ENCODE measurements at regions not wholly inside any gene's neighbourhood (a gene's known extent, or its start where the extent isn't known, plus 50 kb on each side); places are given as distances from the start of the nearest gene placed in this dataset.
A peak's percentile ranks its signal among the peaks of the same experiment; 100 is the strongest.

DNA sequence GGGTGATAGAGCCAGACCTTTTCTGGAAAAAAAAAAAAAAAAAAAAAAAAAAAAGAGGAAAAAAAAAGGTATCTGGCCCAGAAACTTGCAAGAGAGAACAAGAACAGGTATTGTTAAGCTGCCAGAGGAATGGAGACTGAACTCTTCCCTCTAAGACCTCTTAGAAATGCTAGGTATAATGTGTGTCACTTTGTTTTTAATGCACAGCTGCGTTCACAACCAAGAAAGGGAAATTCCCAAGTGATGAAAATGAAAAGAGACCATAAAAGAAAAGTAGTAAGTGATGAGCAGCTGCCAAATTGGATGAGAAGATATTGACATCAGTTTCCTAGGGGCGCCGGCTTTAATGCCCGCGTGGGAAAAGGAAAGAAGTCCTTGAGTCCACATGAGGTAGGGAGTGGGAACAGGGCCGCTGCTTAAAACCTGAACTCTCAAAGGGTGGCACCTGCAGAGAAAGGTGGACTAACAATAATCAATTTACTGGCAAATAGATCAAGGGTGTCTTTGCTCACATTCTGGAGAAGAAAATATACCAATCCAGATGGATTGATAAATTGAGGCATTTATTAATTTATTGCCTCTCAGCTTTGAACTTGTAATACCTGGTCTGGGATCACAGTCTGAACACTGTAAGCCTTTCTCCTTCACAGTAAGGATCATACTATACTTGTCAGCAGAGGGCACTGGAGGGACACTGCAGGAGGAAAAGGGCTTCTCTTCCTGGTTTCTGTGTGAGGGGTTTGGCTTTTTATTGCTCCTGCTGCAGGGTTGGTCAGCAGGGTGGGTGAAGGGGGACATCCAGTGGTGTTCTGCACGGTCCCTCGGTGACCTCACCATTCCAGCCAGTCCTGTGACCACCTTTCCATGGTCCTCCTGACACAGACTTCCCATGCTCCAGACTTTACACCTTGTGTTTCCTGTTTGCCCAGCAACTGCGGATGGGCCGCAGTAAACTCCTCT lies 131.6 kb downstream of the AQP9 start:
- DNase-seq (ENCODE audit: extremely low spot score, insufficient read length, low read depth) (peak; percentile 12), FAIRE-seq (peak; percentile 74)

DNA sequence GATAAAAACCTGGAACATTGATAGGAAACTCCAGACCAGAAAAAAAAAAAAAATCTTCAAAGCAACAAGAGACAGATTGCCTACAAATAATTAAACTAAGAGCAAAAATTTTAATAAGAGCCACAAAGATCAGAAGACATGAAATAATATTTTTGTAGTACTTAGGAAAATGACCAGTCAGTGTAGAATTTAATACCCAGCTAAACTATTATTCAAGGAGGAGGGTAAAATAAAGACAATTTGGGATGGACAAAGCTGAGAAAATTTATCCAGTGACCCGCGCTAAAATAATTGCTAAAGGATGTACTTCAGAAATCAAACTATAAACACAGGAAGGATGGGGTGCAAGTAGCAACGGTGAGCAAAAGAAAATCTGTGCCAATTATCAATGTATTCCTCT lies 133.2 kb downstream of the AQP9 start:
- FAIRE-seq (no peak), DNase-seq (ENCODE audit: extremely low spot score, insufficient read length, low read depth) (no peak)

DNA sequence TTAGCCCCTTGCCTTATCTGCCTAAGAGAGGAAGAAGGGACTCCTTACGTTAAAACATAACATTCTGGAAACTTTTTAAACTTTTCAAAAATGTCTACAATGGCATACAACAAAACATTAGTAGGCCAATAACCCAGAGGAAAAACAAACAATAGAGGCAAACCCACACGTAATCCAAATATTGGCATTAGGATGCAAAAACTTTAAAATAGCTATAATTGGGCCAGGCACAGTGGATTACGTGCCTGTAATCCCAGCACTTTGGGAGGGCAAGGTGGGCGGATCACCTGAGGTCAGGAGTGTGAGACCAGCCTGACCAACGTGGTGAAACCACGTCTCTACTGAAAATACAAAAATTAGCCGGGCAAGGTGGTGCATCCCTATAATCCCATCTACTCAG lies 134.9 kb downstream of the AQP9 start:
- DNase-seq (ENCODE audit: extremely low spot score, insufficient read length, low read depth) = no peak
- no peak for FAIRE-seq

DNA sequence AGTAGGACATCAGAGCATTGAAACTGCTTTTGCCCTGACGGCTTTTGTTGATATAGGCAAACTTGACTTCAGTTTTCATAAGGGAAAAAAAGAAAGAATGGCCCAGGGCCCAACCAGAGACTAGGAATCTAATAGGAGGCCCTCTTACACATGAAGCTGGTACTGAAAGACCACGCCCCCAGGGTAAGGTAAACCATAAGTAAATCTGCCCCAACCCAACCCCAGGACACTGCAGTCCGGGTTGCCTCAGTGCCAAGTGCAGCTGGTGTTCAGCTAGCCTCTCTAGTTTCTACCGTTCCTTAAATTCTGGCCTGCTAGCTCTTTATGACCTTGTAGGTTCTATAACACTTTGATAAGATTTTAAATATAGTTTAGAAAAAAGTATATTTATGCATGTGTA lies 136.7 kb downstream of the AQP9 start:
- FAIRE-seq (no peak), DNase-seq (ENCODE audit: extremely low spot score, insufficient read length, low read depth) (no peak)

DNA sequence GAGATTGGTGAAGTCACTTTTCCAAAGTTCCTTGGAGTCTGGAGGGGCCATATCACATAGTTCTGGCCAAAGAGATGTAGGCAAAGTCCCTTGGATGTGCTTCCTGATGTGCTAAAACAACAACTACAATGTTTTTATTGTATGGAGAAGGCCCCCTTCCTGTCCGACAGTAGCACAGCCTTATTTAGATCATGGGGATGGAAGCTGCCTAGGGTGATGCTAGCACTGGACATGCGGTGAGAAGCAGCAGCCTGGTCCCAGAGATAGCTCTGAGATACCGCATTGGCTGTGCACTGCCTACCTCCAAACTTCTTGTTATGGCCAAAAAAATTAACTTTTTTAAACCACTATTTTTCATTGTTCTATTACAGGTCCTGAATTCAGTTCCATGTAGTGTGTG lies 137.6 kb downstream of the AQP9 start:
- FAIRE-seq (no peak), DNase-seq (ENCODE audit: extremely low spot score, insufficient read length, low read depth) (no peak)

DNA sequence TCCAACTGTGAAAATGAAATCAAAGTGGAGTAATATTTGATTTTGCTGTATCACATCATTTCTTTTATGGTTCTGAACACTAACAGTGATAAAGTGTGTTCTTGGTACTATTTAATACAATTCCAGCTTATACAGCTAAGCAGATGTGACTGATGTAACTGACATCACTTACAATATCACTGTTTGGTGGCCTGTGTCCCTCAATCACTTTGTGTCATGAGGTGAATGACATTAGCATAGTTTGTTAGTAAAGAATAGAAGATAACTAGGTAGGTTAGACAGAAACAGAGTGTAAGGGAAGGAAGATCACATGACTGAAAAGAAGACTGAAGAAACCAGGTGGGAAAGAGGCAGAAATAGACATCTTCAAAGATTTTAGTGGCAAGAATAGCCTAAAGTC lies 138.7 kb downstream of the AQP9 start:
- FAIRE-seq = no peak
- DNase-seq (ENCODE audit: extremely low spot score, insufficient read length, low read depth) = no peak

DNA sequence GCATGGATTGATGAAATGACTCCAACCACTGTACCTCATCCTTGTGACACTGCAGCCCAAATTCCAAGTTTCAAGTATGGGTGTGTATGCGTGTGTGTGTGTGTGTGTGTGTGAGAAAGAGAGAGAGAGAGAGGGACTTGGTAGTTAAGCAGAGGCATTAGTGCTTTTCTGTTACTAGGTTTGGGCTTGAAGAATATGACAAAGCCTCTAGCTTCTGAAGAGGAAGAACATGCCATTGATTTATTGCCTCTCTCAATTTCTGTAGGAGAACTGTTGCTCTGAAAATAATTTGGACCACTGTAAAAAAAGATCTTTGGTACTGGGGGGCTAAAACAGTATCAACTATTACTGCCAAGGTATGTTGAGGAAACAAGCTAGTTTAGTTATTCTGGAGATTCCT lies 139.2 kb downstream of the AQP9 start:
- no peak for DNase-seq (ENCODE audit: extremely low spot score, insufficient read length, low read depth)
- no peak for FAIRE-seq

DNA sequence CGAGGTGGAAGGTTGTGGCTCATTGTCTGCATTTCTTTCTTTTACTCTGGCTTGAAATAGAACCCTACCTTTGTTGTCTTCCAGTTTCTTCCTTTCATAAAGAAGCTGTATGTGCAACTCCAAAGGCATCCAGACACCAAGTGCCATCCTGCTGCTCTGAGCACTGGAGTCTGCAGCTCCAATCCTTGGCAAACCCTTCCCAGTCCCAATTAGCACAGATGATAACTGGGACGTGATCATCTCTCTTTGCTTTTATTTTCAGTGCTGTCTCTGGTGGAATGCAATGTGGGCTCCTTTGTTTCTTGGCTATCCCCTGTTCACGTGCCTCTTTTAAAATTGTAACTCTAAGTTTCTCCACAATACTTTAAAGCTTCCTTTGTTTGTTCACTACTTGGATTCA lies 140.9 kb downstream of the AQP9 start:
- DNase-seq (ENCODE audit: extremely low spot score, insufficient read length, low read depth) (no peak), FAIRE-seq (no peak)

DNA sequence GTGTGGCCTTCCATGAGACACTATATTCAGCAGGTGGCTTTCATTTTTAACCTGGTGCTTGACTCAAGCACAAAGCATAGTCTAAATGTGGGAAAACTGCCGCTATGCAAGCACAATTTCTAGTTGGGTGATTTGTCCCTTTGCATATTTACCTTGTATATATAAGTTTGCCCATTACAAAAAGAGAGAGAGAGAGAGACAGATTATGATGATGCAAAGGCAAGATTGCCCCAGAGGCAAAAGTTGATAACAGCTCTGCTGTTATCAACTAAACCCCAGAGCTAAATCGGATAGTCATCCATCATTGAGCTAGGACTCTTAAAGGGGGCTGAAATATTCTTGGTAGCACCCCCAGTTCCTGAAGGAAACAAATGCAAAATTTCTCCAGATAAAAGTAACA lies 141.5 kb downstream of the AQP9 start:
- no peak for DNase-seq (ENCODE audit: extremely low spot score, insufficient read length, low read depth)

DNA sequence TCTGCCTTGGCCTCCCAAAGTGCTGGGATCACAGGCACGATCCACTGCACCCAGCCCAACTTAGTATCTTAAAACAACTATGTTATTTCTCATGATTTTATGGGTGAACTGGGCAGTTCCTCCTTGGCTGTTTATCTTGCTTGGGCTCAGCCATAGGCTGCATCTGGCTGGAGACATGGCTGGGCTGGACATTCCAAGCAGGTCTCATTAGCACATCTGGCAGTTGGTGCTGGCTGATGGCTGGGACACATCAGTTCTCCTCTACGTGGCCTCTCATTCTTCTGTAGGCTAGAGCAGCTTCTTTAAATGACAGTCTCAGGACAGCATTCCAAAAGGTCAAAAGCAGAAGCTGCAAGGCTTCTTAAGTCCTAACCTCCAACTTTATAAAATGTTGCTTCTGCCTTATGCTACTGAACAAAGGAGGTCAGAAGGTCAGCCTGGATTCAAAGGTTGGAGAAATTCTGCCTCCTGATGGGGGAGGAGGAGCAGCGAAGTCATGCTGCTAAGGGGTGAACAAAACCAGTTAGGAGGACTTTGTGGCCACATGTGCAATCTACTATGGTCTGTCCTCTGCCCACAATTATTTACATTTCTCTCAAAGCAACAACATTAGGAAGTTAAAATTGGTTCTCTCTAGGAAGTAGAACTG lies 144.0 kb downstream of the AQP9 start:
- DNase-seq (ENCODE audit: extremely low spot score, insufficient read length, low read depth) (no peak), FAIRE-seq (no peak)

More for the DNA sequence above, 141.5 kb downstream of the AQP9 start:
- no peak for FAIRE-seq

DNA sequence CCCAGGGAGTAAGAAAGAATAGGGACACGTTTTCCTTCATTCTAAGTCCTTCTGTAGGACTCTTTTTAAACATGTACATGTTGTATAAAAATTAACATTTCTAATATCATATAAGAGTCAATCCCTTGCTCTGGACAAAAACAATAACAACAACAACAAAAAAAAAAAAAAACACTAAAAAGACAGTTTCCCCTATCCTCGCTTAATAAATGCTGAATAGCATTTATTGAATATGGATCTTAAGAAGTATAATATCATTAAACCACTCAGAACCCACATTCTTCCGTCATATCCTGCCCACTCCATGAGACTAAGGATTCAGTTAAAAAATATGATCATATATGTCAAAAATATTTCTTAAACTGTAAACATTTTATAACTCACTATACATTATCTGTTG lies 145.1 kb downstream of the AQP9 start:
- DNase-seq (ENCODE audit: extremely low spot score, insufficient read length, low read depth) = no peak

DNA sequence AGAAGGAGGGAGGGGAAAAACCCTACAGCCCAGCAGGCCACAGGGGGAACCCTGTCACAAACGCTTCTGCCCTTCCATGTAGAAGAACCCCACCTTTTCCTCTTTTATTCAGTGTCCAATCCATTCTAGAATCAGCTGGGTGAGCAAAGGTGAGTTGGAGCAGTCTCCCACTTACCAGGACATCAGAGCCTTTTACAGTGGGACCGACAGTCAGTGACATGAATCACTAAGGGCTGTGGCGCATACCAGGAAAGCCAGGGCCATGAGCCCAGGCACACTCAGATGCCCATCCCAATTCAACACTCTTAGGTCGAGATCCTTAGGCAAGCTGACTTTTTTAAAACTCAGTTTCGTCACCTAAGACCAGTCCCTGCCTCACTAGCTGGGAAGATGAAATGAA lies 146.1 kb downstream of the AQP9 start:
- FAIRE-seq = no peak
- no peak for DNase-seq (ENCODE audit: extremely low spot score, insufficient read length, low read depth)

More for the DNA sequence above, 145.1 kb downstream of the AQP9 start:
- FAIRE-seq = no peak

DNA sequence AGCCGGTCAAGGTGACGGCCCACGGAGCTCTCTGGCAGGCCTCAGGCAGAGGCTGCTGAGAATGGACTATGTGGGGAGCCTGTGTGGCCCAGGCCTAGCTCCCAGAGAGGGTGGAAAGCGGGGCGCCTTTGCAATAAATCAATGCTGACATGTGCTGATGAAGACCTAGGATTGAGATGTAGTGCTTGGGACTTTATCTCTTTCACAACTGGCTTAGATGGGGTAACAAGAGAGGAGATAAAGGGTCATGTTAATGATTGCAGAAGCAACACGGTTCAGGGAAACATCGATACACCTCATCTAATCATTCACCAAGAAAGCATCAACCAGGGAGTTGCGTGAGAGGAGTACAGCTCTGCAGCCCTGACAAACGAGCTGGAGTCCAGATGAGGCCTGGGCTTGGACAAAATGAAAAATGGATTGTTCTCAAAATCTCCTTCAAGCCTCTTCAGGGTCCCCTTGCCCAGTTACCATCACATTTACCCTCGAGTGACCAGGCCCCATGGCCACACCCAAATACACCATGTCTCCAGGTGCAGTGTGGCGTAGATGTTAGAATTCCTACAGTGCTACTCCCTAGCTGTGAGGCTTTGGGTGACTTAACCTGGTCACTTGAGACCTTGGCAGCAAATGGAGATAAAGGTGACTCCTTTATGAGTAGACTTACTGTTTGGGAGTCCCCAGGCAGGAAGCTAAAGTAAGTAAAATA lies 146.4 kb upstream of the LIPC start:
- no peak for DNase-seq (ENCODE audit: extremely low spot score, insufficient read length, low read depth)
- no peak for FAIRE-seq

DNA sequence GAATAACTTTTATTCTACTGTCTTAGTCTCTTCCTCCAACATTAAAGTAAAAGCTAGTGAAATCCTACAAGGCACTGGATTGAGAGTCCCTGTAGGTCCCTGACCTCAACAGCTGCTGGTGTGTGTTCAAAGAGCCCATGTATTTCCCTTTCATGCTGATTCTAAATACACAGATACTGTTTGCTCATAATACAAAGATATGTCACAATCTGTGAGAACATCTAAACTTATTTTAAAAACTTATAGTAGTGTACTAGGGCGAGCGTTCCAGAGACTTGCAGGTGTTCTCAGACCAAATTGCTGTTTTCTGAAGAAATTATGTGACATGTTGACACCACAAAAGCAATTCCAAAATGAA lies 145.9 kb upstream of the LIPC start:
- no peak for DNase-seq (ENCODE audit: extremely low spot score, insufficient read length, low read depth)
- FAIRE-seq = no peak

DNA sequence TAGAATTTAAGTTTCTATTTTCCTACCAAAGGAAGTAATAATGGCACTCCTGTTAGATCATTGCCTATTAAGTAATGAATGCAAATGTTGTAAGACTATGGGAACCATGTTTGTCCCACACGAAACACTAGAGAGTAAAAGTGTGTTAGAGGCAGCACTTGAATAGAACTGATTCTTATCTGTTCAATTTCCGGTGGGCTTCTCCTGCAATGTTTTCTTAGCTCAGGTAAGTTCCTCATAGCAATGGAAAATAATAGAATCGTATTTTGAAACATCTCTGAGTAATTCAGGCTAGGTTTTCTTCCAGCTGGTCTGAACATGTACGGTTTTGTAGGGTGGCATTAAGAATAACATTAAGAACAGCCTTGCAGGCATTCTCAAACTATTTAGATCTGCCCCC lies 145.3 kb upstream of the LIPC start:
- no peak for FAIRE-seq
- DNase-seq (ENCODE audit: extremely low spot score, insufficient read length, low read depth) = no peak

DNA sequence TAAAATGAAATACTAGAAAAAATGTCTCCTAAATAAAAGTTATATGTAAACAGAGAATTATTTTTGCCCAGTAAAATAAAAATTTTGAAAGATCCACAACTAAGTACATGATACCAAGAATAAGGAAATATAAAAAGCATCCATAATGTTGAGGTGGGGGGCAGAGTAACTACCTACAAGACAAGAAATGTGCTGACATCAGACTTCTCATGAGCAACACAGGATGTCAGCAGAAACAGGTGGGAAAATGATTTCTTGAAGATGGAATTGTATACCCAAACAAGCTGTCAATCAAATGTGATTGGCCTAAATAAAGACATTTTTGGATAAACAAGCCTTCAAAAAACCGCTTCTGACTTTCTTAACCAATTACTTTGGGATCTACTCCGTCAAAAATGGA lies 143.9 kb upstream of the LIPC start:
- FAIRE-seq (no peak), DNase-seq (ENCODE audit: extremely low spot score, insufficient read length, low read depth) (no peak)

DNA sequence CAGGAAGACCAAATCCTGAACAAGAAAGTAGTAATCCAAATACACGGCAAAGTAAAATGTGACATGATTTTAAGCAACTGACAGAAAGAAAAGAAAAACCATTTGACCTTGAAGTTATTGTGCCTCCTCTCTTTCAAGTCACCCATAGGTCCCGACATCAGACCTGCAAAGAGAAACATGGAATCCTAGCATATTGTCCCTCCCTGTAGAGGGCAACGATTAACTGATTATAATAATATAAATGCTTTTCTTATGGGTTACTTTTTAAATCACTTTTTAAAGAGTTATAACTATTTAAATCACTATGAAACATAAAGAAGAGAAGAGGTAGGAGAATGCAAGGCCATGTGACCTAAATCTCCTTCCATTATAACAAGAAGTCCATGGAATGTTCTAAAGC lies 143.2 kb upstream of the LIPC start:
- DNase-seq (ENCODE audit: extremely low spot score, insufficient read length, low read depth) = no peak
- no peak for FAIRE-seq

DNA sequence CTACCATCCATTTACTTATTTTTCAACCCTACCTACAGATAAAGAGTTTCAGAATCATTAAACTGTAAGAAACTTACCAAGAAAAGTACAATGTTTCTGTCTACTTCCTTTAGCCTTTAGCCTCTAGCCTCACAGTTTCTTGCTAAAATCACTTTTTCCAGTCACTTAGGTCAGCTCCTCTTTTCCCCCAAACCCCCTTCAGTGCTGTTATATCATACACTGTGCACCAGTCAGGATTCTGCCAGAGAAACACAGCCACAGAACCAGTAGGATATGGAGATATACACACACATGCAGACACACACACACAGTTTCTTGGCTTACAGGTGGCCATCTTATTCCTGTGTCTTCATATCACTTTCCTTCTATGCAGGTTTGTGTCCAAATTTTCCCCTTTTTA lies 139.9 kb upstream of the LIPC start:
- no peak for DNase-seq (ENCODE audit: extremely low spot score, insufficient read length, low read depth)
- FAIRE-seq = no peak

DNA sequence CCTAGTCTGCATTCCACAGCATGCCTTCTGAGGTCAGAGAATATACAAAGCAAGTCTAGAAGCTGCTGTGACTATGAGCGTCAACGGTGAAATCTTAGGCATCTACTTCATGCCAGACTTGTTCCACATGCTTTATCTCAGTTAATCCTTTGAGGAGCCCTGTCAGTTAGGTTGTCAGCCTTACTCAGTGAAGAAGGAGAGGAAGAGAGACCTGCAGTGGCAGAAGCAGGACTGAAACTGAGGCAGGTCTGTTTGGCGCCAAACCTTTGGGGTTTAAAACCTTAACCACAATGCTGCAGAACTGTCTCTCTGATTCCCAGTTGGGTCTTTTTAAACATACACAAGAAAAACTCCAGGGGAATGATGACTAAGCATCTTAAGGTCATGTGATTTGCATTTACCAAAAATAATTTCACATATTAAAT lies 139.0 kb upstream of the LIPC start:
- FAIRE-seq (no peak), DNase-seq (ENCODE audit: extremely low spot score, insufficient read length, low read depth) (no peak)

DNA sequence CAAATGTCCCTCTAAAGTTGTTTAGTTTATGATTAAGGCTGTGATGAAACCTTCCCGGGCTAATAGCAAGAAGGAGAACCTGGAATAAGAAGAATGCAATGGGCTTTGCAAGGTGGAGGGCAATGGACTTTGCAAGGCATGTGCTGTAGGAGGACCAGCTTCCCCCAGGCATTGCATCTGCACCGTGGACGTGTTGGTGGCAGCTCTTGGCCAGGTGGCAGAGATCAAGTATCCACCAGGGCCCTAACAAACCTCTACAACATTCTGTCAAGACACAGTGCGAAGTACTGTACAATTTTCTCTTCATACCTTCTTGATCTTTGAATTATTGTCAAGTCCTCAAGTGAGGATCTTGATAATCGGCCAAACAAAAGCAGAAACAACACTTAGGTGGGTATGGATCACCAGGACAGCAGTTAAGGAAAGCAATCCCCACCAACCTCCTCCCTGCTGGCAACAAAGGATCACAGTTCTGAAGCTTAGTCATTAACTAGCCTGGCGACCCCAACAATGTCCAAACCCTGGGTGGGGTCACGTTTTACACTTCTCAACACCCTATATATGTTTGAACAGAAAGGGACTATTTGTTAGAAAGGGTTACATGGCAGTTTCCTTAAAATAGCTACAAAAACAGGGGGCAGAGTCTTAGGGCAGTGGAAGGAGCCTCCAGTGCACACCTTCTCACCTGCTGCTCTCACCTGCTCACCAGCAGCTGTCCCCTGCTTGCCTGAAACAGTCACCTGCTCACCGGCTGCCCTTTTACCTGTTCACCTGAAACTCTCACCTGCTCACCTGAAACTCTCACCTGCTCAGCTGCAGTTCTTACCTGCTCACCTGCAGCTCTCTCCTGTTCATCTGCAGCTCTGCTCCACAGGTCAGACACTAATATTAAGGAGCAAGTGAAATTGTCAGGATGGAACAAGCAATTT lies 137.9 kb upstream of the LIPC start:
- no peak for FAIRE-seq
- DNase-seq (ENCODE audit: extremely low spot score, insufficient read length, low read depth) = no peak

Measured in GM18507 (cell line).